ENCODE measurements at regions not wholly inside any gene's neighbourhood (a gene's known extent, or its start where the extent isn't known, plus 50 kb on each side); places are given as distances from the start of the nearest gene placed in this dataset.
A peak's percentile ranks its signal among the peaks of the same experiment; 100 is the strongest.

GRCh38 chr1:195332102-195332501 is 1276.1 kb downstream of the KCNT2 start:
- FAIRE-seq: no peak
- no peak for DNase-seq (ENCODE audit: insufficient read length, low spot score)
- TF ChIP-seq POU2F2 (IDR thresholded peaks at IDR 0.05; ENCODE audit: low read depth, low read length) (no peak), TAF1 (IDR thresholded peaks at IDR 0.05; ENCODE audit: low read depth, low read length) (no peak), POLR2AphosphoS5 (IDR thresholded peaks at IDR 0.05; ENCODE audit: low read depth, low read length) (no peak), SPI1 (IDR thresholded peaks at IDR 0.05; ENCODE audit: low read depth, low read length) (no peak), PAX5 (IDR thresholded peaks at IDR 0.05; ENCODE audit: insufficient read depth, low read length, severe bottlenecking) (no peak), POLR2A (IDR thresholded peaks at IDR 0.05; ENCODE audit: low read depth, low read length) (no peak)

GRCh38 chr1:195328681-195329080 is 1279.6 kb downstream of the KCNT2 start:
- TF ChIP-seq POU2F2 (IDR thresholded peaks at IDR 0.05; ENCODE audit: low read depth, low read length): no peak
- no peak for TF ChIP-seq SPI1 (IDR thresholded peaks at IDR 0.05; ENCODE audit: low read depth, low read length)
- no peak for TF ChIP-seq PAX5 (IDR thresholded peaks at IDR 0.05; ENCODE audit: insufficient read depth, low read length, severe bottlenecking)
- no peak for TF ChIP-seq POLR2A (IDR thresholded peaks at IDR 0.05; ENCODE audit: low read depth, low read length)
- no peak for TF ChIP-seq POLR2AphosphoS5 (IDR thresholded peaks at IDR 0.05; ENCODE audit: low read depth, low read length)
- TF ChIP-seq TAF1 (IDR thresholded peaks at IDR 0.05; ENCODE audit: low read depth, low read length): no peak
- DNase-seq (ENCODE audit: insufficient read length, low spot score): no peak
- FAIRE-seq: no peak

- DNase-seq (ENCODE audit: insufficient read length, low spot score): no peak
- no peak for FAIRE-seq
- TF ChIP-seq POU2F2 (IDR thresholded peaks at IDR 0.05; ENCODE audit: low read depth, low read length): no peak
- no peak for TF ChIP-seq PAX5 (IDR thresholded peaks at IDR 0.05; ENCODE audit: insufficient read depth, low read length, severe bottlenecking)
- no peak for TF ChIP-seq TAF1 (IDR thresholded peaks at IDR 0.05; ENCODE audit: low read depth, low read length)
- TF ChIP-seq SPI1 (IDR thresholded peaks at IDR 0.05; ENCODE audit: low read depth, low read length): no peak
- TF ChIP-seq POLR2A (IDR thresholded peaks at IDR 0.05; ENCODE audit: low read depth, low read length): no peak
- no peak for TF ChIP-seq POLR2AphosphoS5 (IDR thresholded peaks at IDR 0.05; ENCODE audit: low read depth, low read length)
Measured at GRCh38 chr1:195328102-195328501, 1280.1 kb downstream of the KCNT2 start.

- TF ChIP-seq TAF1 (IDR thresholded peaks at IDR 0.05; ENCODE audit: low read depth, low read length) (no peak), SPI1 (IDR thresholded peaks at IDR 0.05; ENCODE audit: low read depth, low read length) (no peak), POU2F2 (IDR thresholded peaks at IDR 0.05; ENCODE audit: low read depth, low read length) (no peak), POLR2AphosphoS5 (IDR thresholded peaks at IDR 0.05; ENCODE audit: low read depth, low read length) (no peak), POLR2A (IDR thresholded peaks at IDR 0.05; ENCODE audit: low read depth, low read length) (no peak), PAX5 (IDR thresholded peaks at IDR 0.05; ENCODE audit: insufficient read depth, low read length, severe bottlenecking) (no peak)
- FAIRE-seq: no peak
- no peak for DNase-seq (ENCODE audit: insufficient read length, low spot score)
Measured at GRCh38 chr1:195327361-195327760, 1280.9 kb downstream of the KCNT2 start.

GRCh38 chr1:195326325-195326724 is 1281.9 kb downstream of the KCNT2 start:
- no peak for TF ChIP-seq PAX5 (IDR thresholded peaks at IDR 0.05; ENCODE audit: insufficient read depth, low read length, severe bottlenecking)
- DNase-seq (ENCODE audit: insufficient read length, low spot score) (no peak), FAIRE-seq (no peak)

GRCh38 chr1:195325181-195325580 is 1283.1 kb downstream of the KCNT2 start:
- FAIRE-seq (no peak), DNase-seq (ENCODE audit: insufficient read length, low spot score) (no peak)
- no peak for TF ChIP-seq POU2F2 (IDR thresholded peaks at IDR 0.05; ENCODE audit: low read depth, low read length)
- no peak for TF ChIP-seq SPI1 (IDR thresholded peaks at IDR 0.05; ENCODE audit: low read depth, low read length)
- no peak for TF ChIP-seq POLR2AphosphoS5 (IDR thresholded peaks at IDR 0.05; ENCODE audit: low read depth, low read length)
- no peak for TF ChIP-seq TAF1 (IDR thresholded peaks at IDR 0.05; ENCODE audit: low read depth, low read length)

- no peak for DNase-seq (ENCODE audit: insufficient read length, low spot score)
- TF ChIP-seq POU2F2 (IDR thresholded peaks at IDR 0.05; ENCODE audit: low read depth, low read length) (no peak), POLR2A (IDR thresholded peaks at IDR 0.05; ENCODE audit: low read depth, low read length) (no peak), TAF1 (IDR thresholded peaks at IDR 0.05; ENCODE audit: low read depth, low read length) (no peak), SPI1 (IDR thresholded peaks at IDR 0.05; ENCODE audit: low read depth, low read length) (no peak)
- no peak for FAIRE-seq
Measured at GRCh38 chr1:195306281-195306680, 1302.0 kb downstream of the KCNT2 start.

- FAIRE-seq: no peak
- DNase-seq (ENCODE audit: insufficient read length, low spot score): no peak
- no peak for TF ChIP-seq SPI1 (IDR thresholded peaks at IDR 0.05; ENCODE audit: low read depth, low read length)
- no peak for TF ChIP-seq PAX5 (IDR thresholded peaks at IDR 0.05; ENCODE audit: insufficient read depth, low read length, severe bottlenecking)
- no peak for TF ChIP-seq POLR2A (IDR thresholded peaks at IDR 0.05; ENCODE audit: low read depth, low read length)
- no peak for TF ChIP-seq POU2F2 (IDR thresholded peaks at IDR 0.05; ENCODE audit: low read depth, low read length)
- no peak for TF ChIP-seq POLR2AphosphoS5 (IDR thresholded peaks at IDR 0.05; ENCODE audit: low read depth, low read length)
- no peak for TF ChIP-seq TAF1 (IDR thresholded peaks at IDR 0.05; ENCODE audit: low read depth, low read length)
Measured at GRCh38 chr1:195294911-195295310, 1313.3 kb downstream of the KCNT2 start.

GRCh38 chr1:195278644-195279043 is 1329.6 kb downstream of the KCNT2 start:
- FAIRE-seq (no peak), DNase-seq (ENCODE audit: insufficient read length, low spot score) (no peak)
- TF ChIP-seq POLR2A (IDR thresholded peaks at IDR 0.05; ENCODE audit: low read depth, low read length): no peak
- TF ChIP-seq SPI1 (IDR thresholded peaks at IDR 0.05; ENCODE audit: low read depth, low read length): 0 out of 2 replicates have a peak, but pooled peaks have one; percentile 8
- TF ChIP-seq POLR2AphosphoS5 (IDR thresholded peaks at IDR 0.05; ENCODE audit: low read depth, low read length): no peak

GRCh38 chr1:195275710-195276109 is 1332.5 kb downstream of the KCNT2 start:
- no peak for TF ChIP-seq POLR2AphosphoS5 (IDR thresholded peaks at IDR 0.05; ENCODE audit: low read depth, low read length)
- no peak for TF ChIP-seq POLR2A (IDR thresholded peaks at IDR 0.05; ENCODE audit: low read depth, low read length)
- no peak for TF ChIP-seq POU2F2 (IDR thresholded peaks at IDR 0.05; ENCODE audit: low read depth, low read length)
- no peak for TF ChIP-seq PAX5 (IDR thresholded peaks at IDR 0.05; ENCODE audit: insufficient read depth, low read length, severe bottlenecking)
- no peak for TF ChIP-seq TAF1 (IDR thresholded peaks at IDR 0.05; ENCODE audit: low read depth, low read length)
- DNase-seq (ENCODE audit: insufficient read length, low spot score) (no peak), FAIRE-seq (no peak)

GRCh38 chr1:195251900-195252299 is 1356.3 kb downstream of the KCNT2 start:
- FAIRE-seq (no peak), DNase-seq (ENCODE audit: insufficient read length, low spot score) (no peak)
- TF ChIP-seq POLR2A (IDR thresholded peaks at IDR 0.05; ENCODE audit: low read depth, low read length) (no peak), SPI1 (IDR thresholded peaks at IDR 0.05; ENCODE audit: low read depth, low read length) (no peak), PAX5 (IDR thresholded peaks at IDR 0.05; ENCODE audit: insufficient read depth, low read length, severe bottlenecking) (no peak), POLR2AphosphoS5 (IDR thresholded peaks at IDR 0.05; ENCODE audit: low read depth, low read length) (no peak), POU2F2 (IDR thresholded peaks at IDR 0.05; ENCODE audit: low read depth, low read length) (no peak), TAF1 (IDR thresholded peaks at IDR 0.05; ENCODE audit: low read depth, low read length) (no peak)
